PC-3 (cell line): ENCODE measurements at regions not wholly inside any gene's neighbourhood (a gene's known extent, or its start where the extent isn't known, plus 50 kb on each side); places are given as distances from the start of the nearest gene placed in this dataset.
A peak's percentile ranks its signal among the peaks of the same experiment; 100 is the strongest.

Source experiments
- ATAC-seq: fragments of 200-7000 bp; cut with Tn5 transposase; 2 replicates; pipeline ENCODE4 v1.9.1; 2020; ENCODE audit warnings: mild to moderate bottlenecking, moderate library complexity
- BruUV-seq: library from RNA; stranded (reverse); fragments of 400-500 nt; replicated peaks from 2 replicates; lab custom pipeline; 2021; lab: Mats Ljungman, UMichigan
- CTCF ChIA-PET: fragments of 300-600 bp; sonication (Branson Sonifier 250); formaldehyde crosslinking; loops from one replicate; lab custom pipeline; 2022; ENCODE audit warnings: antibody characterized with exemption; lab: Charles Lee
- POLR2A ChIA-PET: fragments of 300-600 bp; sonication (Branson Sonifier 250); formaldehyde crosslinking; loops from one replicate; lab custom pipeline; 2022; ENCODE audit warnings: antibody characterized with exemption; ENCODE audit not compliant: unreplicated experiment; lab: Charles Lee
- DNase-seq: peaks from one replicate; pipeline ENCODE4 v3.0.0-alpha.2; 2015
- H2AFZ ChIP-seq: fragments of 300-600 bp; sonication (generic); 2 replicates; pipeline ENCODE4 v1.6.0; 2016; ENCODE audit warnings: antibody characterized with exemption, low read length
- H3F3A ChIP-seq: fragments of 300-600 bp; sonication (generic); one replicate; pipeline ENCODE4 v1.6.0; 2017; ENCODE audit warnings: antibody characterized with exemption, low read length, control low read depth, mild to moderate bottlenecking; ENCODE audit not compliant: unreplicated experiment
- H3K27ac ChIP-seq: fragments of 300-600 bp; sonication (generic); 2 replicates; pipeline ENCODE4 v1.5.1; 2016; ENCODE audit warnings: mild to moderate bottlenecking, low read length
- H3K27me3 ChIP-seq: fragments of 300-600 bp; sonication (generic); 2 replicates; pipeline ENCODE4 v1.6.1; 2016; ENCODE audit warnings: low read length, mixed read lengths
- H3K36me3 ChIP-seq: fragments of 300-600 bp; sonication (generic); 2 replicates; pipeline ENCODE4 v1.6.1; 2016; ENCODE audit warnings: low read depth, mixed run types, low read length, mixed read lengths
- H3K4me1 ChIP-seq: fragments of 300-600 bp; sonication (generic); 2 replicates; pipeline ENCODE4 v1.5.1; 2016; ENCODE audit warnings: low read length; ENCODE audit not compliant: insufficient read depth
- H3K4me2 ChIP-seq: fragments of 300-600 bp; sonication (generic); 2 replicates; pipeline ENCODE4 v1.6.0; 2016; ENCODE audit warnings: low read length
- H3K4me3 ChIP-seq: fragments of 300-600 bp; sonication (generic); 2 replicates; pipeline ENCODE4 v1.5.1; 2016; ENCODE audit warnings: mild to moderate bottlenecking, low read length, mixed read lengths
- H3K79me2 ChIP-seq: fragments of 300-600 bp; sonication (generic); 2 replicates; pipeline ENCODE4 v1.6.1; 2017; ENCODE audit warnings: low read length, mixed read lengths
- H3K9ac ChIP-seq: fragments of 300-600 bp; sonication (generic); 2 replicates; pipeline ENCODE4 v1.6.0; 2016; ENCODE audit warnings: mild to moderate bottlenecking, low read length
- H3K9me2 ChIP-seq: fragments of 300-600 bp; sonication (generic); replicated peaks from 2 replicates; pipeline ENCODE4 v1.6.1; 2016; ENCODE audit warnings: mixed run types, low read length, mixed read lengths
- H3K9me3 ChIP-seq: fragments of 300-600 bp; sonication (generic); 2 replicates; pipeline ENCODE4 v1.6.1; 2016; ENCODE audit warnings: low read length, mixed read lengths
- H4K20me1 ChIP-seq: fragments of 300-600 bp; sonication (generic); 2 replicates; pipeline ENCODE4 v1.6.1; 2016; ENCODE audit warnings: low read length, mixed read lengths
- EZH2 ChIP-seq: fragments of 300-600 bp; sonication (generic); IDR thresholded peaks from one replicate; pipeline ENCODE4 v1.6.1; 2017; ENCODE audit warnings: antibody characterized with exemption, mild to moderate bottlenecking, low read length; ENCODE audit not compliant: unreplicated experiment
- EZH2phosphoT487 ChIP-seq: fragments of 300-600 bp; sonication (generic); IDR thresholded peaks from 2 replicates; pipeline ENCODE4 v1.6.1; 2018; ENCODE audit warnings: mild to moderate bottlenecking, antibody characterized with exemption, low read length, borderline replicate concordance
- intact Hi-C: fragments of 100-400 bp; cut with micrococcal nuclease; formaldehyde crosslinking; loops from 2 replicates; pipeline ENCODE4 v1.9.0; 2023
- TF ChIP-seq, protein P1 (sequence below): fragments of 300-600 bp; sonication (generic); conservative IDR thresholded peaks from 2 replicates; pipeline ENCODE4 v1.5.1; 2017; ENCODE audit warnings: antibody characterized with exemption, low read depth, mild to moderate bottlenecking, low read length

DNA sequence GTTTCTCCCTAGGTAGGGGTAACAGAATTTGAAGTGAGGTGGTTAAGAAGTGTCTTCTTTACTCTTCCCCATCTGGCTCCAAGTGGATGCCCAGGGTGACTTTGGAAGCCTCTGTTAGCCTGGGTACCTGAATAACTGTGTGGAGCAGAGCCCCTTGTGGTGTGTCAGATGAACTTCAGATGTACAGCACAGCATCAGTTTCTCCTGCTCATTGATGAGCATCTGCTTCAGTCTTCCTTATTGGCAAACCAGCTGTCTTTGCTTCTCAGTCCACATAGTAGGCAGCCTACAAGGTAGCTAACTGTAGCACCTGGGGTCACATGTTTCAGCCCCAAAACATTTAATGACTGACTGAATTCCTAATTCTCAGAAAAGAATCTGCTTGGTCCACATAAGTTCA, 56.2 kb upstream of the ATP8B1 start:
- Histone ChIP-seq H3K9me3 (no peaks in the 10 kb centered on the region), H3K36me3 (no peaks in the 10 kb centered on the region), H3K27me3 (no peaks in the 10 kb centered on the region), H3K4me1 (peaks cover 21% of the 10 kb centered on the region), H4K20me1 (no peaks in the 10 kb centered on the region), H3K9ac (no peak overlapping the region), H3K9me2 (no peaks in the 10 kb centered on the region), H3K79me2 (no peaks in the 10 kb centered on the region), H2AFZ (no peak overlapping the region), H3K4me3 (no peak overlapping the region), H3K27ac (no peak overlapping the region), H3K4me2 (no peak overlapping the region), H3F3A (no peaks in the 10 kb centered on the region)
- POLR2A ChIA-PET = no interaction called here
- ATAC-seq (peak; percentile 60; the same call in 1 of the 2 replicates), DNase-seq (peak; percentile 45)
- intact Hi-C loops = loop anchor here (5.0 kb wide), 1 partner anchor 52 kb away; no protein-coding TSS in a partner anchor
- BruUV-seq = no TSS peak
- TF ChIP-seq, protein P1, sequence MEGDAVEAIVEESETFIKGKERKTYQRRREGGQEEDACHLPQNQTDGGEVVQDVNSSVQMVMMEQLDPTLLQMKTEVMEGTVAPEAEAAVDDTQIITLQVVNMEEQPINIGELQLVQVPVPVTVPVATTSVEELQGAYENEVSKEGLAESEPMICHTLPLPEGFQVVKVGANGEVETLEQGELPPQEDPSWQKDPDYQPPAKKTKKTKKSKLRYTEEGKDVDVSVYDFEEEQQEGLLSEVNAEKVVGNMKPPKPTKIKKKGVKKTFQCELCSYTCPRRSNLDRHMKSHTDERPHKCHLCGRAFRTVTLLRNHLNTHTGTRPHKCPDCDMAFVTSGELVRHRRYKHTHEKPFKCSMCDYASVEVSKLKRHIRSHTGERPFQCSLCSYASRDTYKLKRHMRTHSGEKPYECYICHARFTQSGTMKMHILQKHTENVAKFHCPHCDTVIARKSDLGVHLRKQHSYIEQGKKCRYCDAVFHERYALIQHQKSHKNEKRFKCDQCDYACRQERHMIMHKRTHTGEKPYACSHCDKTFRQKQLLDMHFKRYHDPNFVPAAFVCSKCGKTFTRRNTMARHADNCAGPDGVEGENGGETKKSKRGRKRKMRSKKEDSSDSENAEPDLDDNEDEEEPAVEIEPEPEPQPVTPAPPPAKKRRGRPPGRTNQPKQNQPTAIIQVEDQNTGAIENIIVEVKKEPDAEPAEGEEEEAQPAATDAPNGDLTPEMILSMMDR = peak; percentile 67
- TF ChIP-seq EZH2 (no peak), EZH2phosphoT487 (no peak)
- CTCF ChIA-PET = no interaction called here

DNA sequence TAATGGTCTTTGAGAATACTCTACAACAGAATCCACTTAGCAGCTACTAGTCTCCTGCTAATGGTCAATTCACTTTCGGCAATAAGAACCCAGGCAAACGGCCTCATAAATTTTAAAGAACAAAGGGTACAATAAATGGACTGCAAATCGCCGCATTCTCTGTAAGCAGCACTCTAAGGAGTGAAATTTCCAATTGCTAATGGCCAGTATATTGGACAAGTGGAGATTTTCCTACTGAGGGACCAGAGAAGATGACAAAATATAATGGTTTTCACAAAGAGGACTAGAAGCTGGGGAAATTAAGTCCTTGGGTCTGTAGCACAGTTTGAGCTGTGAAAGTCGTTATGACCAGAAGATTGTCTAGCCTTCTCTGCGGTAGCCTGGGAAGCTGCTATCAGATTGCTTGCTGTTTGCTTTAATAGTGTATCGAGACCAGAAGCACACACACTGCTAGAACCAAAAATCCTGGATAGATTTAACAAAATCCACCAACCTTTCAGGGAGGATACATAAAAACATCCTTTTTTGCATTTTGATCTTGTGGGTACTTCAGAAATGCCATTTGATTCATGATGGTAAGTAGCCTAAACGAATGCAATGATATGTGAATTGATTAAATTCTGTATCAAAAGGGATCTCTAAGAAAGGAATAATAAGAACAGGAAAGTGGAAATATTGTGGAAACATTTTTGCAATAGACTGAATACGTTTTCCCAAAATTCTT, 53.6 kb upstream of the ATP8B1 start:
- BruUV-seq = no TSS peak
- intact Hi-C loops = loop anchor here (5.0 kb wide), 1 partner anchor 49 kb away; no protein-coding TSS in a partner anchor
- no peaks in the 10 kb centered on the region for H3K9me3 ChIP-seq

More for the DNA sequence above, 53.6 kb upstream of the ATP8B1 start:
- Histone ChIP-seq H3K27me3 (no peaks in the 10 kb centered on the region), H3F3A (no peaks in the 10 kb centered on the region), H3K9ac (no peak overlapping the region), H3K4me3 (no peak overlapping the region), H3K4me1 (peaks cover 36% of the 10 kb centered on the region), H3K36me3 (no peaks in the 10 kb centered on the region), H3K9me2 (no peaks in the 10 kb centered on the region), H4K20me1 (no peaks in the 10 kb centered on the region), H3K27ac (no peak overlapping the region), H2AFZ (no peak overlapping the region), H3K79me2 (no peaks in the 10 kb centered on the region), H3K4me2 (peak overlapping the region; percentile 35)
- no peak for TF ChIP-seq EZH2
- TF ChIP-seq, protein P1 = no peak
- no peak for TF ChIP-seq EZH2phosphoT487
- no peak for DNase-seq
- no peak for ATAC-seq
- ChIA-PET CTCF (no interaction called here), POLR2A (interaction anchor here (0.7 kb wide), 1 partner anchor 11 kb away, joined by 5 read pairs; no protein-coding TSS in a partner anchor)
